ENCODE measurements at regions not wholly inside any gene's neighbourhood (a gene's known extent, or its start where the extent isn't known, plus 50 kb on each side); places are given as distances from the start of the nearest gene placed in this dataset.

GRCh38 chr3:18512007-18512406, 86.9 kb upstream of the SATB1 start:
- ChIA-PET CTCF (no interaction called here), POLR2A (no interaction called here)
- Histone ChIP-seq H3K9me3 (ENCODE audit: control insufficient read depth in 1 of 2, insufficient read depth in 1 of 2, low read length in 2 of 2) (no peaks in the 10 kb centered on the region), H3K4me3 (ENCODE audit: low read length) (no peak overlapping the region), H3K4me1 (ENCODE audit: insufficient read depth, low read length) (no peaks in the 10 kb centered on the region), H3K36me3 (ENCODE audit: insufficient read depth, low read length) (no peaks in the 10 kb centered on the region), H3K27ac (ENCODE audit: low read depth in 1 of 2, low read length in 2 of 2) (no peak overlapping the region), H3K27me3 (ENCODE audit: control insufficient read depth in 1 of 2, insufficient read depth in 2 of 2, low read length in 2 of 2) (no peaks in the 10 kb centered on the region)
- no peak for DNase-seq
- Mint-ChIP-seq H3K36me3 (ENCODE audit: low read depth) (peaks cover 31% of the 10 kb centered on the region), H3K9me3 (no peaks in the 10 kb centered on the region), H3K27me3 (no peaks in the 10 kb centered on the region), H3K4me3 (no peak overlapping the region), H3K27ac (no peak overlapping the region), H3K4me1 (ENCODE audit: low read depth) (peaks cover 12% of the 10 kb centered on the region)
- no peak for ATAC-seq (ENCODE audit: poor library complexity)
- TF ChIP-seq CTCF (IDR thresholded peaks at IDR 0.05) = no peak
- intact Hi-C loops (cut with DNase I, micrococcal nuclease) = no loop called here

- H3K4me3 Mint-ChIP-seq = no peak overlapping the region
- CTCF ChIA-PET = no interaction called here
- intact Hi-C loops (cut with DNase I, micrococcal nuclease) = no loop called here
Measured at GRCh38 chr3:18510947-18511346, 85.8 kb upstream of the SATB1 start.

GRCh38 chr3:18507333-18507732, 82.2 kb upstream of the SATB1 start:
- H3K9me3 ChIP-seq (ENCODE audit: control insufficient read depth in 1 of 2, insufficient read depth in 1 of 2, low read length in 2 of 2) = no peaks in the 10 kb centered on the region
- no peak for ATAC-seq (ENCODE audit: poor library complexity)
- peaks cover 14% of the 10 kb centered on the region for H3K4me1 Mint-ChIP-seq (ENCODE audit: low read depth)
- no peaks in the 10 kb centered on the region for H3K27me3 ChIP-seq (ENCODE audit: control insufficient read depth in 1 of 2, insufficient read depth in 2 of 2, low read length in 2 of 2)
- H3K27ac ChIP-seq (ENCODE audit: low read depth in 1 of 2, low read length in 2 of 2) = no peak overlapping the region
- TF ChIP-seq CTCF (IDR thresholded peaks at IDR 0.05) = no peak
- H3K4me3 ChIP-seq (ENCODE audit: low read length) = no peak overlapping the region
- H3K27me3 Mint-ChIP-seq = no peaks in the 10 kb centered on the region
- ChIA-PET POLR2A (no interaction called here), CTCF (no interaction called here)
- peaks cover 28% of the 10 kb centered on the region for H3K36me3 Mint-ChIP-seq (ENCODE audit: low read depth)
- H3K9me3 Mint-ChIP-seq = no peaks in the 10 kb centered on the region
- DNase-seq = no peak
- H3K27ac Mint-ChIP-seq = no peak overlapping the region
- H3K4me3 Mint-ChIP-seq = no peak overlapping the region
- no peaks in the 10 kb centered on the region for H3K4me1 ChIP-seq (ENCODE audit: insufficient read depth, low read length)
- intact Hi-C loops (cut with DNase I, micrococcal nuclease) = no loop called here
- H3K36me3 ChIP-seq (ENCODE audit: insufficient read depth, low read length) = no peaks in the 10 kb centered on the region

More at GRCh38 chr3:18510947-18511346, 85.8 kb upstream of the SATB1 start:
- POLR2A ChIA-PET = no interaction called here
- H3K27ac ChIP-seq (ENCODE audit: low read depth in 1 of 2, low read length in 2 of 2) = no peak overlapping the region
- H3K27me3 ChIP-seq (ENCODE audit: control insufficient read depth in 1 of 2, insufficient read depth in 2 of 2, low read length in 2 of 2) = no peaks in the 10 kb centered on the region
- no peak for DNase-seq
- no peak overlapping the region for H3K4me3 ChIP-seq (ENCODE audit: low read length)
- H3K27me3 Mint-ChIP-seq = no peaks in the 10 kb centered on the region
- H3K9me3 ChIP-seq (ENCODE audit: control insufficient read depth in 1 of 2, insufficient read depth in 1 of 2, low read length in 2 of 2) = no peaks in the 10 kb centered on the region
- TF ChIP-seq CTCF (IDR thresholded peaks at IDR 0.05) = no peak
- no peak overlapping the region for H3K27ac Mint-ChIP-seq
- H3K4me1 Mint-ChIP-seq (ENCODE audit: low read depth) = peaks cover 12% of the 10 kb centered on the region
- no peaks in the 10 kb centered on the region for H3K4me1 ChIP-seq (ENCODE audit: insufficient read depth, low read length)
- H3K9me3 Mint-ChIP-seq = no peaks in the 10 kb centered on the region
- peaks cover 34% of the 10 kb centered on the region for H3K36me3 Mint-ChIP-seq (ENCODE audit: low read depth)
- no peaks in the 10 kb centered on the region for H3K36me3 ChIP-seq (ENCODE audit: insufficient read depth, low read length)
- ATAC-seq (ENCODE audit: poor library complexity) = no peak

Measured in CD4-positive, alpha-beta T cell (primary cell).